Breast epithelium (tissue), 3 donors: ENCODE measurements at regions not wholly inside any gene's neighbourhood (a gene's known extent, or its start where the extent isn't known, plus 50 kb on each side); places are given as distances from the start of the nearest gene placed in this dataset.

Experiments used
- POLR2A ChIP-seq: fragments of 450-650 bp; IDR thresholded peaks from one replicate; pipeline ENCODE4 v1.6.1; 2016; ENCODE audit warnings: antibody characterized with exemption, mild to moderate bottlenecking, moderate library complexity
- POLR2AphosphoS5 ChIP-seq, 3 donors: sonication (generic); formaldehyde crosslinking; IDR thresholded peaks; one replicate each; pipeline ENCODE4 v1.6.1; 2017; ENCODE audit warnings: antibody characterized with exemption in 3 of 3
- TF ChIP-seq, protein P1 (sequence below), 3 donors: fragments of 450-650 bp; IDR thresholded peaks; one replicate each; pipeline ENCODE4 v1.5.1; 2016 to 2017; ENCODE audit warnings: antibody characterized with exemption in 3 of 3, mild to moderate bottlenecking in 3 of 3, moderate library complexity in 3 of 3

DNA sequence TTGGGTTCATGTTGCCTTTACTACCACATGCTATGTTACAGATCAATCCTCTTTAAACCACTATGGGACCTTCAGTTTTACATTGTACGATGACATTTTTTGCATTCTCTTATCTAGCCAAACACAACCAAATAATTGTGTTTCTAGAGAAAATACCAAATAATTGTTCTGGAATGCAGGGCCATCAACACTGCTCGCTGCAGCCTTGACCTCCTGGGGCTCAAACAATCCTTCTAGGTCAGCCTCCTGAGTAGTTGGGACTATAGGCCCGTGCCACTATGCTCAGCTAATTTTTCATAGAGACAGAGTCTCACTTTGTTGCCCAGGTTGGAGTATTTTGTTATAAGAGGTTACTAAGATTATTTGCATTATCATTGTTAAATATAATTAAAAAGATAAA lies 237.5 kb upstream of the PMFBP1 start:
- TF ChIP-seq POLR2A: no peak
- no peak for TF ChIP-seq POLR2AphosphoS5 (IDR thresholded peaks at IDR 0.05)
- TF ChIP-seq, protein P1, sequence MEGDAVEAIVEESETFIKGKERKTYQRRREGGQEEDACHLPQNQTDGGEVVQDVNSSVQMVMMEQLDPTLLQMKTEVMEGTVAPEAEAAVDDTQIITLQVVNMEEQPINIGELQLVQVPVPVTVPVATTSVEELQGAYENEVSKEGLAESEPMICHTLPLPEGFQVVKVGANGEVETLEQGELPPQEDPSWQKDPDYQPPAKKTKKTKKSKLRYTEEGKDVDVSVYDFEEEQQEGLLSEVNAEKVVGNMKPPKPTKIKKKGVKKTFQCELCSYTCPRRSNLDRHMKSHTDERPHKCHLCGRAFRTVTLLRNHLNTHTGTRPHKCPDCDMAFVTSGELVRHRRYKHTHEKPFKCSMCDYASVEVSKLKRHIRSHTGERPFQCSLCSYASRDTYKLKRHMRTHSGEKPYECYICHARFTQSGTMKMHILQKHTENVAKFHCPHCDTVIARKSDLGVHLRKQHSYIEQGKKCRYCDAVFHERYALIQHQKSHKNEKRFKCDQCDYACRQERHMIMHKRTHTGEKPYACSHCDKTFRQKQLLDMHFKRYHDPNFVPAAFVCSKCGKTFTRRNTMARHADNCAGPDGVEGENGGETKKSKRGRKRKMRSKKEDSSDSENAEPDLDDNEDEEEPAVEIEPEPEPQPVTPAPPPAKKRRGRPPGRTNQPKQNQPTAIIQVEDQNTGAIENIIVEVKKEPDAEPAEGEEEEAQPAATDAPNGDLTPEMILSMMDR (IDR thresholded peaks at IDR 0.05): no peak
